Ectodermal cell (in vitro differentiated cells): ENCODE measurements at regions not wholly inside any gene's neighbourhood (a gene's known extent, or its start where the extent isn't known, plus 50 kb on each side); places are given as distances from the start of the nearest gene placed in this dataset.
"Not testable (repeated sequence)": the region's sequence is repeated elsewhere in the genome, so short reads cannot be mapped to it uniquely, and the experiment has no call there.

ENCODE experiments used
- H3K27ac ChIP-seq: 2 replicates; pipeline ENCODE4 v1.7.0; 2013; ENCODE audit warnings: mild to moderate bottlenecking, low read depth, low read length; ENCODE audit not compliant: insufficient read depth, poor library complexity, severe bottlenecking
- H3K27me3 ChIP-seq: 2 replicates; pipeline ENCODE4 v1.7.0; 2013; ENCODE audit warnings: mild to moderate bottlenecking, low read length; ENCODE audit not compliant: insufficient read depth, control insufficient read depth, poor library complexity, severe bottlenecking
- H3K36me3 ChIP-seq: one replicate; pipeline ENCODE4 v1.7.0; 2013; ENCODE audit warnings: low read length; ENCODE audit not compliant: control insufficient read depth, insufficient read depth
- H3K4me1 ChIP-seq: one replicate; pipeline ENCODE4 v1.7.0; 2013; ENCODE audit warnings: low read length; ENCODE audit not compliant: control insufficient read depth, insufficient read depth
- H3K4me3 ChIP-seq: 2 replicates; pipeline ENCODE4 v1.7.0; 2013; ENCODE audit warnings: low read depth, low read length, control low read depth; ENCODE audit not compliant: insufficient read depth
- H3K9me3 ChIP-seq: 2 replicates; pipeline ENCODE4 v1.7.0; 2013; ENCODE audit warnings: mild to moderate bottlenecking, low read length, moderate library complexity; ENCODE audit not compliant: control insufficient read depth
- WGBS, 2 experiments: methylation state at CpG; one replicate each; pipeline ENCODE4 v1.1.7; 2013; ENCODE audit warnings: missing lambda C conversion rate in 2 of 2; 5-methylcytosine and 5-hydroxymethylcytosine counted together

- WGBS, 2 experiments: 92 to 96% methylated on average over 5 of the region's 5 CpGs
- Histone ChIP-seq H3K4me1 (peaks cover 3% of the 10 kb centered on the region), H3K9me3 (peaks cover 4% of the 10 kb centered on the region), H3K36me3 (no peaks in the 10 kb centered on the region), H3K4me3 (no peak overlapping the region), H3K27ac (no peak overlapping the region), H3K27me3 (no peaks in the 10 kb centered on the region)
These were observed 223.7 kb upstream of the MSX2 start for GRCh38 chr5:174500636-174501035.

GRCh38 chr5:174501461-174502069 lies 222.8 kb upstream of the MSX2 start:
- WGBS, 2 experiments: 74 to 76% methylated on average over 6 of the region's 6 CpGs
- H3K27ac ChIP-seq: no peak overlapping the region
- no peaks in the 10 kb centered on the region for H3K27me3 ChIP-seq
- no peaks in the 10 kb centered on the region for H3K4me1 ChIP-seq
- no peaks in the 10 kb centered on the region for H3K36me3 ChIP-seq
- H3K9me3 ChIP-seq: peaks cover 4% of the 10 kb centered on the region
- H3K4me3 ChIP-seq: no peak overlapping the region

GRCh38 chr5:174503086-174503460 lies 221.3 kb upstream of the MSX2 start:
- no peaks in the 10 kb centered on the region for H3K27me3 ChIP-seq
- H3K4me1 ChIP-seq: no peaks in the 10 kb centered on the region
- no peak overlapping the region for H3K4me3 ChIP-seq
- no peaks in the 10 kb centered on the region for H3K36me3 ChIP-seq
- no peak overlapping the region for H3K27ac ChIP-seq
- peaks cover 4% of the 10 kb centered on the region for H3K9me3 ChIP-seq

- Histone ChIP-seq H3K36me3 (no peaks in the 10 kb centered on the region), H3K27ac (no peak overlapping the region), H3K4me3 (no peak overlapping the region), H3K27me3 (no peaks in the 10 kb centered on the region), H3K4me1 (no peaks in the 10 kb centered on the region), H3K9me3 (peaks cover 4% of the 10 kb centered on the region)
- 87 to 89% methylated on average over 17 of the region's 17 CpGs for WGBS, 2 experiments
These were observed 220.7 kb upstream of the MSX2 start for GRCh38 chr5:174503461-174504265.

GRCh38 chr5:174504266-174504726 lies 220.1 kb upstream of the MSX2 start:
- Histone ChIP-seq H3K27me3 (no peaks in the 10 kb centered on the region), H3K4me1 (no peaks in the 10 kb centered on the region), H3K27ac (no peak overlapping the region), H3K4me3 (no peak overlapping the region), H3K36me3 (no peaks in the 10 kb centered on the region), H3K9me3 (peaks cover 4% of the 10 kb centered on the region)
- 91 to 94% methylated on average over 8 of the region's 9 CpGs for WGBS, 2 experiments

- no peaks in the 10 kb centered on the region for H3K27me3 ChIP-seq
- no peaks in the 10 kb centered on the region for H3K36me3 ChIP-seq
- H3K4me1 ChIP-seq: no peaks in the 10 kb centered on the region
- H3K4me3 ChIP-seq: no peak overlapping the region
- H3K9me3 ChIP-seq: no peaks in the 10 kb centered on the region
- WGBS, 2 experiments: 89 to 96% methylated on average over 3 to 4 of the region's 4 CpGs
- no peak overlapping the region for H3K27ac ChIP-seq
These were observed 218.8 kb upstream of the MSX2 start for GRCh38 chr5:174505621-174506020.

GRCh38 chr5:174510782-174511453 lies 213.5 kb upstream of the MSX2 start:
- H3K9me3 ChIP-seq, H3K27ac ChIP-seq, H3K36me3 ChIP-seq, H3K4me1 ChIP-seq, H3K4me3 ChIP-seq, H3K27me3 ChIP-seq: not testable (repeated sequence)
- WGBS, 2 experiments: 91 to 92% methylated on average over 9 to 11 of the region's 11 CpGs

GRCh38 chr5:174511714-174512253 lies 212.6 kb upstream of the MSX2 start:
- H3K9me3 ChIP-seq: no peaks in the 10 kb centered on the region
- no peak overlapping the region for H3K4me3 ChIP-seq
- no peaks in the 10 kb centered on the region for H3K27me3 ChIP-seq
- no peak overlapping the region for H3K27ac ChIP-seq
- H3K4me1 ChIP-seq: no peaks in the 10 kb centered on the region
- 88 to 96% methylated on average over 4 to 5 of the region's 5 CpGs for WGBS, 2 experiments
- H3K36me3 ChIP-seq: no peaks in the 10 kb centered on the region

GRCh38 chr5:174514325-174514724 lies 210.1 kb upstream of the MSX2 start:
- no peaks in the 10 kb centered on the region for H3K36me3 ChIP-seq
- H3K27ac ChIP-seq: no peak overlapping the region
- H3K4me1 ChIP-seq: no peaks in the 10 kb centered on the region
- 83 to 89% methylated on average over 4 of the region's 4 CpGs for WGBS, 2 experiments
- H3K9me3 ChIP-seq: no peaks in the 10 kb centered on the region
- H3K27me3 ChIP-seq: no peaks in the 10 kb centered on the region
- no peak overlapping the region for H3K4me3 ChIP-seq

GRCh38 chr5:174514983-174515394 lies 209.4 kb upstream of the MSX2 start:
- no peak overlapping the region for H3K27ac ChIP-seq
- H3K4me1 ChIP-seq: peaks cover 5% of the 10 kb centered on the region
- no peaks in the 10 kb centered on the region for H3K27me3 ChIP-seq
- H3K4me3 ChIP-seq: no peak overlapping the region
- no peaks in the 10 kb centered on the region for H3K9me3 ChIP-seq
- H3K36me3 ChIP-seq: no peaks in the 10 kb centered on the region
- 90 to 92% methylated on average over 10 of the region's 10 CpGs for WGBS, 2 experiments
